ENCODE measurements at regions not wholly inside any gene's neighbourhood (a gene's known extent, or its start where the extent isn't known, plus 50 kb on each side); places are given as distances from the start of the nearest gene placed in this dataset.

- TF ChIP-seq CTCF (IDR thresholded peaks at IDR 0.05; ENCODE audit: control insufficient read depth, insufficient read depth, low read depth, low read length, missing control alignments): no peak
- no peak for DNase-seq (ENCODE audit: low read depth)
- no peak overlapping the region for H3K4me3 ChIP-seq (ENCODE audit: control insufficient read depth, low read depth, low read length)
Observed at GRCh38 chr18:68362907-68363306, 352.0 kb downstream of the TMX3 start.

GRCh38 chr18:68355637-68356036, 359.3 kb downstream of the TMX3 start:
- TF ChIP-seq CTCF (IDR thresholded peaks at IDR 0.05; ENCODE audit: control insufficient read depth, insufficient read depth, low read depth, low read length, missing control alignments): no peak
- DNase-seq (ENCODE audit: low read depth): no peak
- H3K4me3 ChIP-seq (ENCODE audit: control insufficient read depth, low read depth, low read length): no peak overlapping the region

- TF ChIP-seq CTCF (IDR thresholded peaks at IDR 0.05; ENCODE audit: control insufficient read depth, insufficient read depth, low read depth, low read length, missing control alignments): no peak
- no peak overlapping the region for H3K4me3 ChIP-seq (ENCODE audit: control insufficient read depth, low read depth, low read length)
- DNase-seq (ENCODE audit: low read depth): no peak
Observed at GRCh38 chr18:68354176-68354575, 360.7 kb downstream of the TMX3 start.

GRCh38 chr18:68342039-68342659, 372.8 kb downstream of the TMX3 start:
- H3K4me3 ChIP-seq (ENCODE audit: control insufficient read depth, low read depth, low read length): no peak overlapping the region
- no peak for TF ChIP-seq CTCF (IDR thresholded peaks at IDR 0.05; ENCODE audit: control insufficient read depth, insufficient read depth, low read depth, low read length, missing control alignments)
- no peak for DNase-seq (ENCODE audit: low read depth)

- no peak for TF ChIP-seq CTCF (IDR thresholded peaks at IDR 0.05; ENCODE audit: control insufficient read depth, insufficient read depth, low read depth, low read length, missing control alignments)
- no peak overlapping the region for H3K4me3 ChIP-seq (ENCODE audit: control insufficient read depth, low read depth, low read length)
- DNase-seq (ENCODE audit: low read depth): no peak
Observed at GRCh38 chr18:68340606-68341005, 374.3 kb downstream of the TMX3 start.

- no peak overlapping the region for H3K4me3 ChIP-seq (ENCODE audit: control insufficient read depth, low read depth, low read length)
- no peak for TF ChIP-seq CTCF (IDR thresholded peaks at IDR 0.05; ENCODE audit: control insufficient read depth, insufficient read depth, low read depth, low read length, missing control alignments)
- DNase-seq (ENCODE audit: low read depth): no peak
Observed at GRCh38 chr18:68330658-68331057, 384.2 kb downstream of the TMX3 start.

GRCh38 chr18:68323921-68324320, 391.0 kb downstream of the TMX3 start:
- no peak for TF ChIP-seq CTCF (IDR thresholded peaks at IDR 0.05; ENCODE audit: control insufficient read depth, insufficient read depth, low read depth, low read length, missing control alignments)
- no peak for DNase-seq (ENCODE audit: low read depth)
- no peak overlapping the region for H3K4me3 ChIP-seq (ENCODE audit: control insufficient read depth, low read depth, low read length)

Measured in AG09309 (cell line).